HG03135 (cell line): ENCODE measurements at regions not wholly inside any gene's neighbourhood (a gene's known extent, or its start where the extent isn't known, plus 50 kb on each side); places are given as distances from the start of the nearest gene placed in this dataset.

Experiments used
- ATAC-seq: cut with Tn5 transposase; IDR thresholded peaks from one replicate; pipeline ENCODE4 v1.9.1; 2021; ENCODE audit warnings: mild to moderate bottlenecking, moderate library complexity; ENCODE audit not compliant: unreplicated experiment

GRCh38 chr6:138607478-138608433 is 108.5 kb upstream of the NHSL1 start:
- ATAC-seq, result no peak

DNA sequence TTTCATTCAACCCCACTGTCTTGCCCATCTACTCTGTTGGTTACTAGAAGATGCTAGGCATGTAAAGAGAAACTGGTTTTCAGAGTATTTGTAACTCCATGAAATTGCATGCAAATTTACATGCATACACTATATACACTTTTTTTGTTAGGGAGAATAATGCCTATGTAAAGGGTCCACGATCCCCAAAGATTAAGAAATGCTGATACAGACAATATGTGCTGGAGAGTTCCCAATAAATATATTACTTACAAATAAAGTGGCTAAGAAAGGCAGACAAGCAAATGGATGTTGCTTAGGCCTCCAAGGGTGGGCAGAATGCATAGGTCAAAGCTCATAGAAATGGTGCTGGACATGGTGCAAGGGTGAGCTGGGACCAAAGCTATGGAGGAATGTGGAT is 109.6 kb upstream of the NHSL1 start:
- no peak for ATAC-seq

- ATAC-seq, result no peak
Measured at GRCh38 chr6:138609801-138610430, 110.6 kb upstream of the NHSL1 start.

- no peak for ATAC-seq
Measured at GRCh38 chr6:138610816-138611215, 111.5 kb upstream of the NHSL1 start.

DNA sequence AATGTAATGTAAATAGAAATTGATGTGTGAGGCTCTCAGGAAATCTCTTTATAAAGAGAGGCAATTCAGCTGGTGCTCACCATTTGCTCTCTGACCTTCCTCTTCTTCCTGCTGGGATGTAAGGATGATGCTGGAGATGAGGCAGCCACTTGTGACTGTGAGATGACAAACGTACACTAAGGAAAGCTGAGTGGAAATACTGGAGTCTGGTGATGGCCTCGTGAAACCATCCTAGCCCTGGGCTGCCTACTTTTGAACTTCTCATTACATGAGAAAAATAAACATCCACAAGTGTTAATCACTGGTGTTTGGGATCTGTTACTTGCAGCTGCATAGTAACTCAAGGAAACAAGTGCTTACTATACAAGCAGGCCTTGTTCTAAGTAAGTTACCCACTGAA is 114.9 kb upstream of the NHSL1 start:
- no peak for ATAC-seq

DNA sequence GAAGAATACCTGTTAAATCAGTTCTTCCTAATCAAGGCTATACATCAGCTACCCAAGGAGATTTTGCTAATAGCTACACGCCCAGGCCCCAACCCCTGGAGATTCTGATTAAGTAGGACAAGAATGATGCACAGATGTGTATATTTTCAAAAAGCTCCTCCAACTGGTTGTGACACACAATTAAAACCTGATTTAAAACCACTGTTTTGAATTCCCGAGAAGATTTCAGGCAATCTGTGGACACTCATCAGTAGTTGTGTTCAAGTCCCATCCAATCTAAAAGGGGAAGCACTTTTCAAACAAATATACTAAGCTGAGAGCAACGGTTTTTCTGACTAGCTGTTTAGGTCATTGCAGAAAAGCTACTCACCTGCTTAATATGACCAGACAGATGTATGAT is 118.9 kb upstream of the NHSL1 start:
- ATAC-seq, result no peak

DNA sequence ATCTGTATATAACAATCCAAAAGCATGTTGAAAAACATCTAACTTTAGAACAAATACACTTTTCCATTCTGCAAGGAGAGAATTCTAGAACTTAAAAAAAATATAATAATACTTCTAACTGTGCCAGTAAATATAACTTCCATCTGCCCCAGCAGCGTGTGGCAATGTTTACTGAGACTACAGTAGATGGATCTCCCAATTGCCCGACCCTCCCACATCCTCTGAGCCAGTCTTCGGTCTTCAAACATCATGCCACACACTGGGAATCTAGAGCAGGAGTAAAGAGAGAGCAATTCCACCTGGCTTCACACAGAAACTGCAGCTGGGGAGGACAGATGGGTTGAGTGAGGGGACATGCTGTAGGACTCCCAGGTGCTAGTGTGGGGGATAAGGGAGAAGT is 121.3 kb upstream of the NHSL1 start:
- ATAC-seq, result no peak

DNA sequence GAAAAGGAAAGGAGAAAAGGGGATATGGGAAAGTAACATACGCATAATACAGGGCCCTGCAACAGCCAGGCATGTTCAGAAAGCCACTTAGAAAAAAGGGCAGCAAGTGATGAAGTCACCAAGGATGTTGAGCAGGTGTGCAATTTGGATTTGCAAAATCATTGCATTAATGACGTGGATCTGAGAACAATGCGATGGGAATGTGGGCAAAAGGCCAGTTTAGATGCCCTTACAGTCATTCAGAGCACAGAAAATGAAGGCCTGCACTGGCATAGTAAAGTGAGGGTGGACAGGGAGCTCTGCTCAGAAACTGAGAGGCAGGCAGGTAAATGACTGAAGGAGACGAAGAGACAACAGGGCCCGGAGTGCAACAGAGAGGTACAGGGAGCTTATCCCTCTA is 123.7 kb upstream of the NHSL1 start:
- no peak for ATAC-seq

DNA sequence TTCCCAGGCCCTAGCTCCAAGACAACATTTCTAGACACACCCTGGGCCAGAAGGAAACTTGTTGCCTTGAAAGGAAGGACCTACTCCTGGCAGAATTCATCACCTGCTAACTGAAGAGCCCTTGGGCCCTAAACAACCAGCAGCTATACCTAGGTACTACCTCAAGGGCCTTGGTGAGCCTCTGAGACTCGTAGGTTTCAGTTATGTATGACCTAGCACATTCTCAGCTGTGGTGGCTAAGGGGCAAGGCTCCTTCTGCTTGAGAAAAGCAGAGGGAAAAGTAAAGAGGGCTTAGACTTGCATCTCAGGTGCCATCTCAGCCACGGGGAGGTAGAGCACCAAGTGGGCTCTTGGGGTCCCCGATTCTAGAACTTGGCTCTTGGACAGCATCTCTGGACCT is 132.3 kb upstream of the NHSL1 start:
- no peak for ATAC-seq

DNA sequence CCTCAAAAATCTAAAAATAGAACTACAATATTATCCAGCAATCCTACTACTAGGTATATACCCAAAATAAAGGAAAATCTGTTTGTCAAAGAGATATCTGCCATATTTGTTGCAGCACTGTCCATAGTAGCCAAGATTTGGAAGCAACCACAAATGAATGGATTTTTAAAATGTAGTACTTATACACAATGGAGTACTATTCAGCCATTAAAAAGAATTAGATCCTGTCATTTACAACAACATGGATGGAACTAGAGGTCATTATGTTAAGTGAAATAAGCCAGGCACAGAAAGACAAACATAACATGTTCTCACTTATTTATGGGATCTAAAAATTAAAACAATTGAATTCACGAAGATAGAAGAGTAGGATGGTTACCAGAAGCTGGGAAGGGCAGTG is 135.7 kb upstream of the CCDC28A start:
- no peak for ATAC-seq

- no peak for ATAC-seq
Measured at GRCh38 chr6:138638604-138639003, 135.0 kb upstream of the CCDC28A start.

DNA sequence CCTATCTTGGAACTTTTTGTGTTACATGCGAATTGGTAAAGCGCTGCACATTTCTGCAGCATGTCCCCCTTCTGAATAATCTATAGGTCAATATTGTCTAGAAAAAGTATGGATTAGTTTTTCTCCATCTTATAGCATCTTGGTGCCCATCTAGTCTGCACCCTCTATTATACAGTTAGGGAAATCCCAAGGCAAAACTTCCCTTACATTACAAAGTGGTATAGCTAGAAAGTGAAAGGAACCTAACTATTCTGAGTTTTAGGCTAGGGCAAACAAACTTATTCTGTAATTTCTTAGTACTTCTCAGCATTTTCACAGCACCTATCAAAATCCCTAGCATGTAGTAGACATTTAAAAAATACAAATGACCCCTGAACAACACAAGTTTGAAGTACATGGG is 133.5 kb upstream of the CCDC28A start:
- ATAC-seq, result no peak

DNA sequence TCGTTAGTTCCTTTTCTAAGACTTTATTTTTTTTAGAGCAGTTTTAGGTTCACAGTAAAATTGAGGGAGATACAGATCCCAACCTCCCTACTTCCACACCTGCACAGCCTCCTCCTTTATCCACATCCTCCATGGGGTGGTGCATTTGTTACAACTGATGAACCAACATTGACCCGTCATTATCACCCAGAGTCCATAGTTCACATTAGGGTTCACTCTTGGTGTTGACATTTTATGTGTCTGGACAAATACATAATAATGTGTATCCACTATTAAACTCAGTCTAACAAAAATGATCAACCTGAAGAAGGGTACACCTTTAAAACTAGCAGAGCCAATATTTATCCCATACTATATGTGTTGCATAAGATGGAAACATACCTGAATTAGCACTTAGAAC is 130.4 kb upstream of the CCDC28A start:
- ATAC-seq, result no peak

GRCh38 chr6:138645976-138646640 is 127.5 kb upstream of the CCDC28A start:
- ATAC-seq, result no peak

DNA sequence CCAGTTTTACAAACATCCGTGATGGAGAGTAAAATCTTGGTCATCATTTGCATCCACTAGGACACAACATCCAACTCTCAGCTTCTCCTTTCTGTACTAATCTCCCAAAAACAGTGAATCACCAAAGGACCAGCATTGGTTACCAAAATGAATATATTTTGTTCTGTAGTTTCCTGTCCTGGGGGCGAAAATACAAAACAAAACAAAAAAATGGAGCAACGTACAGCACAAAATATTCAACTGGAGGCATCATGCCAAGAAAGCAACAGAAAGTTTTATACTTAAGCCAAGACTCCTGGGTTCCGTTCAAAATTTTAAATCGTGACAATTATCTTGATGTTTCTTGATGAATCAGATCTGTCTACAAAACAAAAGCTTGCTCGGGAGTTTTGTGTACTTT is 126.6 kb upstream of the CCDC28A start:
- no peak for ATAC-seq

GRCh38 chr6:138648127-138648526 is 125.4 kb upstream of the CCDC28A start:
- no peak for ATAC-seq

DNA sequence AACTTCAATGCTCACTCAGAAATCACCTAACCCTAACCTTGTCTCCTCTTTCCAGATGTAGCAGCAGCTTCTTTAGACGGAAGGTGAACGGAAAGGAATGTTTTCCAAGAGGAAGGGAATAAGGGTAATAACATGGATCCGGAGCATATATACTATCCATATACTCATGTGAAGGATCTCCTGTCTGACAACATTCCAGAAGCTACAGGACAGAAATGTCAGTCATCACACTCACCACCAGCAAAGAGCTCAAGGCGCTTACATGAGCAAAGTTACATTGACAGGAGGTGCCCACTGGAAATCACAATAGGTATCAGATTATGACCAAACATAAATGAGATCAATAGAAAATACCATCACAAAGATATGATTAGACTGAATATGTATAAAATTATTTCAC is 122.1 kb upstream of the CCDC28A start:
- no peak for ATAC-seq

DNA sequence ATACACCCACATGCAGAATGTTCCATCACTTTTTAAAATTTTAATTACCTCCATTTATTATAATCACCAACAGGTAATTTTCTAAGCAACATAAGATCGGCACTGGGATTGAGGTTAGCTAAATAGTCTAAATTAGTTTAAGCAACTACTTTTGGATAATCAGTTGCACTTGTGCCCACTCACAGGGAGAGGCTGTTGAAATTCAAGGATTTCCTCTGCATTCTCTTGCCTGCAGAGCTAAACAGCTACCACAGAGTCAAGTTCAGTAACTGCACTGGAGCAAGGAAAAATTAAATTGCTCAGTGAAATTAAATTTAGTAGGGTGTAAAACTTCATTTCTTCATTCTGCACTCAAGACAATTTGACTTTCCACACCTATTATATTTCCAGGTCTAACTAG is 120.7 kb upstream of the CCDC28A start:
- no peak for ATAC-seq

GRCh38 chr6:138653435-138653834 is 120.1 kb upstream of the CCDC28A start:
- no peak for ATAC-seq

DNA sequence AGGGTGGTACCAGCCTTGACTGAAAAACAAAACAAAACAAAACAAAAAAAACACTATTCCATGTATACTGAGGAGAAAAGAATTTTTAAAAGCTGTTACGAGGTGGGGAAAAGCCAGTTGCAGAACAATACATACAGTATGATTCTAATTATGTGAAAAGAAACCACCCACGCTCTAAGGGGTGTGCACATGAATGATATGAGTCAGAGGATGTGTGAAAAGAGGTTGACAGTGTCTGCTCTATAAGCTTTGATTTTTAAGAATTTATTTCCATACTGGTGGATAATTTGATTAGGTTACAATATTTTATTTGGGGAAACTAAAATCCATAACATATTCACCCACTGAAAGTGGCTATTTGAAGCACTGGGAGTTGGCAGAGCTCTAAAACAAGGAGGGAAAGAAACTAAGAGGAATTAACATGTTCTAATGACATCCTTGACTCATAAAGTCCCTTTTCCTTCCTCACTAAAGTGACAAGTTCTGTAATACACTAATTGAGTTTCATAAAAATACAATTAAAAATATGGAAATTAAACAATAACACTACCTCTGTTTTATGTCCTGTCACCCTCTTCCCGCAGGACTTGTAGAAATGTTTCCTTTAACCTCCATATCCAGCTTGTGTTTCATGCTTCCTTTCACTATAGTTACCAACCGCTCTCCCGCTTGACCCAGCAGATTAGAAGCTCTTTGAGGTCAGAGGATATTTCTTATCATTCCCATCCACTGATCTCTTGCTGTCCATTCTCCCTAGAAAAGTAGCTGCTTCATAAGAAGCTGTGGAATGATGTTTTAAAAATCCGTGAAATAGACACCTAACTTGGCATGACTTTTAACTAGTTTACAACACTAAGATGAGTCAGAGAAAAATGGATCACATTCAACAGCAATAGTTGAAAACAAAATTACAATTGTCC is 118.6 kb upstream of the CCDC28A start:
- ATAC-seq, result peak; percentile 98

GRCh38 chr6:138655828-138656227 is 117.7 kb upstream of the CCDC28A start:
- no peak for ATAC-seq
